ENCODE measurements at regions not wholly inside any gene's neighbourhood (a gene's known extent, or its start where the extent isn't known, plus 50 kb on each side); places are given as distances from the start of the nearest gene placed in this dataset.

- TF ChIP-seq CHD2 (IDR thresholded peaks at IDR 0.05; ENCODE audit: low read length), result no peak
- no peak for TF ChIP-seq FOSL1 (IDR thresholded peaks at IDR 0.05; ENCODE audit: insufficient read depth, low read depth, low read length)
- TF ChIP-seq CHD7 (IDR thresholded peaks at IDR 0.05; ENCODE audit: insufficient replicate concordance, low read length), result no peak
- TF ChIP-seq TAF1 (IDR thresholded peaks at IDR 0.05; ENCODE audit: low read depth, low read length), result no peak
Measured at GRCh38 chr13:105591277-105591676, 944.2 kb downstream of the EFNB2 start (continued).
